ENCODE measurements at regions not wholly inside any gene's neighbourhood (a gene's known extent, or its start where the extent isn't known, plus 50 kb on each side); places are given as distances from the start of the nearest gene placed in this dataset.

DNA sequence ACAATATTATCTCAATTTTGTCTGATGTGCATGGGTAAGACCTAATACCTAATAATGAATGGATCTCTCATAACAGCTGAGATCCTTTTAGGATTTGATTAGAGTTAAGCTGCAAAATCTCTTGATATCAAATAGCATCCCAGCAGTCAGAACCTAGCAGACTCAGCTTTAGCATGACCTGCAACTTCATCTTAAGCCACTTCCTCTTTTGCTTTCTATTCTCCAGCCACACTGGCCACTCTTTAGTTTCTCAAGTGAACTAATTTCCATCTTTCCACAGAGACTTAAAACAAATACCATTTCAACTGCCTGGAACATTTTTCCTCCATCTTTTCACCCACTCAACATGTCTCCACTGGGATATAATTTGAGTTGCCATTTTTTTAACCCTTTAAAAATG lies 1251.6 kb upstream of the ZEB2 start:
- H3K9me3 ChIP-seq (ENCODE audit: control insufficient read depth, insufficient read depth, low read depth, low read length), result no peaks in the 10 kb centered on the region
- no peak overlapping the region for H3K27ac ChIP-seq (ENCODE audit: low read depth, low read length)
- H3K4me1 ChIP-seq (ENCODE audit: control insufficient read depth, insufficient read depth, low read length), result no peaks in the 10 kb centered on the region
- no peak overlapping the region for H3K4me3 ChIP-seq (ENCODE audit: low read depth, low read length)
- H3K9ac ChIP-seq (ENCODE audit: low read length), result no peak overlapping the region
- H3K36me3 ChIP-seq (ENCODE audit: control insufficient read depth, insufficient read depth, low read length), result no peaks in the 10 kb centered on the region
- no peaks in the 10 kb centered on the region for H3K27me3 ChIP-seq (ENCODE audit: control insufficient read depth, insufficient read depth, low read length)

DNA sequence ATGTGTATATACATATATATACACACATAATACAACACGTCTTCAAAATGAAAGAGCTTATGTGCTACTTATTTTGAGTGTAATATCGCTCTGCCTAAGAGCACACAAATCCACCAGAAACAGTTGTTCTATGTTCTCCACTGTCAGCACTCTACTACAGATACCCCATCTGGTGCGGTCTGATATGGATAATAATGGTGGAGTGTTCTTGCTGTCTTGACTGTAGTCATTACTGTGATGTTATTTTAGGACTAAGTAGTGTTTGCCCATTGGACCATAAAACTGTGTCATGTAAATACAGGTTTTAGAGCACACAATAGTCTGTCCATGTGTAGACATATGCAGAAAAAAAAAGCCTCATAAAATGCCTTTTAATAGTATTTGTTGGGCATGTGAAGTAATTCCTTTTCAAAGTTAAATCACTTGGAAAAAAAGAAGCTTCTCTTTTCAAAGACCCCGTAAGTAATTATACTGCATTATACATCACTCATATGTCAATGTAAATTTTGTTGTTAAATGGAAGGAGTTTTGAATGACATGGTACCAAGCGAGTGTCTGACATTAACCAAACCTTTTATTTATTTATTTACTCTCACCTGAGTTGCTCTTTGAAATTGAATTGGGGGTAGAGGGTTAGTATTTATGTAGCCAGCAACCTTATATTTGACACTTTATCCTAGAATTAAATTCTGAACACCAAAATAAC lies 1249.2 kb upstream of the ZEB2 start:
- H3K4me1 ChIP-seq (ENCODE audit: control insufficient read depth, insufficient read depth, low read length), result no peaks in the 10 kb centered on the region

DNA sequence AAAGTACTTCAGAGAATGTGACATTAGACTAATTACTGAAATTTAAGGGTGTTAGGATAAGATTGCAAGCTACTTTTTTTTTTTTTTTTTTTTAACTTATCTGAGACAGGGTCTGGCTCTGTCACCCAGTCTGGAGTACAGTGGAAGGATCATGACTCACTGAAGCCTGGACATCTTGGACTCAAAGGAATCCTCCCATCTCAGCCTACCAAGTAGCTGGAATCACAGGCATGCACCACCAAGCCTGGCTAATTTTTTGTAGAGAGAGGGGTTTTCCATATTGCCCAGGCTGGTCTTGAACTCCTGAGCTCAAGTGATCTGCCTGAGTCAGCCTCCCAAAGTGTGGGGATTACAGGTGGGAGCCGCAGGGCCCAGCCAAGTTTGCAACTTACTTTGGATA lies 1246.0 kb upstream of the ZEB2 start:
- no peak overlapping the region for H3K4me3 ChIP-seq (ENCODE audit: low read depth, low read length)
- H3K36me3 ChIP-seq (ENCODE audit: control insufficient read depth, insufficient read depth, low read length), result no peaks in the 10 kb centered on the region
- H3K9ac ChIP-seq (ENCODE audit: low read length), result no peak overlapping the region
- H3K4me1 ChIP-seq (ENCODE audit: control insufficient read depth, insufficient read depth, low read length), result peaks cover under 1% of the 10 kb centered on the region; the same call in 1 of the 2 replicates
- H3K9me3 ChIP-seq (ENCODE audit: control insufficient read depth, insufficient read depth, low read depth, low read length), result no peaks in the 10 kb centered on the region
- H3K27me3 ChIP-seq (ENCODE audit: control insufficient read depth, insufficient read depth, low read length), result no peaks in the 10 kb centered on the region
- H3K27ac ChIP-seq (ENCODE audit: low read depth, low read length), result no peak overlapping the region

More for the DNA sequence above, 1249.2 kb upstream of the ZEB2 start:
- H3K27ac ChIP-seq (ENCODE audit: low read depth, low read length), result no peak overlapping the region
- H3K4me3 ChIP-seq (ENCODE audit: low read depth, low read length), result no peak overlapping the region
- no peaks in the 10 kb centered on the region for H3K27me3 ChIP-seq (ENCODE audit: control insufficient read depth, insufficient read depth, low read length)
- H3K9ac ChIP-seq (ENCODE audit: low read length), result no peak overlapping the region
- H3K36me3 ChIP-seq (ENCODE audit: control insufficient read depth, insufficient read depth, low read length), result no peaks in the 10 kb centered on the region
- H3K9me3 ChIP-seq (ENCODE audit: control insufficient read depth, insufficient read depth, low read depth, low read length), result no peaks in the 10 kb centered on the region

DNA sequence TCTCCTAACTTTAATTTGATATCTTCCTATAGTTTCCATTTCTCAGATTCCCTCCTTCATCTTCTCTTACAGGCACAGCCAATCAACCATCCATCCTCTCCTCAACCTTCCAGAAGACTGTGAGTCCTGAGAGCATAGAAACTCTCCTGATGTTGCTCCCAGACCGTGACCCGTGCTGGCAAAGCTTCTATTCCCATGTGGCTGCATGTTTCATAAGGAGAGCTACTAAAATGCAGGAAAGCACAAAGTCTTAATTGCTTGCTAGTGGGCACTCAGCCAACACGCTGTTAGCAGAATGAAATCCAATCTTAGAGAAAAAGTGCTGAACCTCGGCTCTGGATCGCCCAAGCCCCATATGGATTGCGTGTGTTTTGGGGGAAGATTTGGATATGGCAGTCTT lies 1244.7 kb upstream of the ZEB2 start:
- Histone ChIP-seq H3K9me3 (ENCODE audit: control insufficient read depth, insufficient read depth, low read depth, low read length) (no peaks in the 10 kb centered on the region), H3K4me1 (ENCODE audit: control insufficient read depth, insufficient read depth, low read length) (peaks cover 7% of the 10 kb centered on the region; the same call in 1 of the 2 replicates), H3K36me3 (ENCODE audit: control insufficient read depth, insufficient read depth, low read length) (no peaks in the 10 kb centered on the region), H3K4me3 (ENCODE audit: low read depth, low read length) (no peak overlapping the region), H3K27ac (ENCODE audit: low read depth, low read length) (no peak overlapping the region), H3K9ac (ENCODE audit: low read length) (no peak overlapping the region), H3K27me3 (ENCODE audit: control insufficient read depth, insufficient read depth, low read length) (no peaks in the 10 kb centered on the region)

DNA sequence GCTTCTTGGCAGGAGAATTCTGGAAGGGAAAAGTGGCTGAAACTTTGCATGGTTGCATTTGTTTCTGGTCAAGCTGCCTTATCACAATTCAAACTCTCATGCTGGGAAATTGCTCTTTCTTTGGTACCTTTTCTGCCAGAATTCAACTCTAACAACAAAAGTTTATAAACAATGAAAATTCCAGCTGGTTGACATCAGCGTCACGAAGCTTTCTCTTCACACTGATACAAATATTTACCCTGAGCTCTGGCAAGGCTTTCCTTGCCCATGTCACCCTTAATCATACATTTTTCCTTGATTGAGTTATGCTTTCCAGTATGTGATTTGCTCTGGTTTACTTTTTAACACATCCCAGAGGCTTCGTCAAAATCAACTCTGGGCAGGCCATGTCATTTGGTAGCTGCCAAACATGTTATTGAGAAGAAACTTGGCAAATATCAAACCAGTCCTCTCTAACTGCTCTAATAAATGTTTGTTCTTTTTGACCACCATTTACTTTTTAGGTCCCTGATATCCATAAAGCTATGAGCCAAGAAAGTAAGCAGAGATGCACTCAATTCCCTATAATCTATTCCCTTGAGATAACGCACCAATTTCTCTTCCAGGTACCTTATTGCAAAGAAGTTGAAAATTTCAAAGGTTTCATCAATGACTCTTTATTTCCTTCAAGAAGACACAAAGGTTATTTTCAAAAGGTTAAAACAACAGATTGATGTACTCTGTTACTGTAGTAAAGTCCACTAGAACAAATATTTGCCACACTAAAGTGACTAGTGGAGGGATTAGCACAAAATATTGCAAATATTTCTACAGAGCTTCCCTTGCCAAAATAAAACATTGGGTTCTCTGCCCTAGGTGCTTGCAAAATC lies 1241.1 kb upstream of the ZEB2 start:
- no peak overlapping the region for H3K27ac ChIP-seq (ENCODE audit: low read depth, low read length)
- no peaks in the 10 kb centered on the region for H3K36me3 ChIP-seq (ENCODE audit: control insufficient read depth, insufficient read depth, low read length)
- no peak overlapping the region for H3K4me3 ChIP-seq (ENCODE audit: low read depth, low read length)
- H3K4me1 ChIP-seq (ENCODE audit: control insufficient read depth, insufficient read depth, low read length), result peaks cover 7% of the 10 kb centered on the region; the same call in 1 of the 2 replicates
- no peaks in the 10 kb centered on the region for H3K9me3 ChIP-seq (ENCODE audit: control insufficient read depth, insufficient read depth, low read depth, low read length)
- H3K27me3 ChIP-seq (ENCODE audit: control insufficient read depth, insufficient read depth, low read length), result no peaks in the 10 kb centered on the region
- no peak overlapping the region for H3K9ac ChIP-seq (ENCODE audit: low read length)

DNA sequence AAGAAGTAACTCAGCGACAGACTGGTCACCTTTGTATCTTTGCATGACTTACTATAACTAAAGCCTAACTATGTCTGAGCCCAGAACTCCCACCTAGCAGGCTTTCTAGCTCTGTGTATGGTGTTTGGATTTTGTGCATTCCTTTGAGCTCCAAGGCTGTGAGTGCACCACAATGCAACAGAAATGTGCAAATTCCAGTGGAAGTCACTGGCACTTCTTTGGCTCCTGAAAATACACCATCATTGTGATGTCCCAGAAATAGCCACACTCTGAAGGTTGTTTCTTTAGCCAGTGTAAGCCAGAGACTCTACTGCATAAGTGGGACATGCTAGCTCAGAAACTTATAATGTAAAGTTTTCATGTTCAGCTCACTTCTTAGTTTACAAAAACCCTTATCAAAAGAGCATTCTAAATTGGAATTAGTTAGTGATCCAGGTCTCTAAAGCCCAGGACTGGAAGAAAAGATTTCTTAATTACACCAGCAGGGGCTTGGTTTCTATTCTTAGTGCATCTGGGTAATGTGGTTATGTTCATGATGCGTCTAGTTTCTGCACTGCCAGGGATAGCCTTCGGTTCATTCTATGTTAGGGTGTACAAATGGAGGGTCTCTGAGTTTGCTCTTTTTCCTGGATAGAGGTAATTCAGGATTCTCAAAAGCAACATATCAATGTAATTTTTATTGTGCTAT lies 1239.5 kb upstream of the ZEB2 start:
- no peak overlapping the region for H3K4me3 ChIP-seq (ENCODE audit: low read depth, low read length)

DNA sequence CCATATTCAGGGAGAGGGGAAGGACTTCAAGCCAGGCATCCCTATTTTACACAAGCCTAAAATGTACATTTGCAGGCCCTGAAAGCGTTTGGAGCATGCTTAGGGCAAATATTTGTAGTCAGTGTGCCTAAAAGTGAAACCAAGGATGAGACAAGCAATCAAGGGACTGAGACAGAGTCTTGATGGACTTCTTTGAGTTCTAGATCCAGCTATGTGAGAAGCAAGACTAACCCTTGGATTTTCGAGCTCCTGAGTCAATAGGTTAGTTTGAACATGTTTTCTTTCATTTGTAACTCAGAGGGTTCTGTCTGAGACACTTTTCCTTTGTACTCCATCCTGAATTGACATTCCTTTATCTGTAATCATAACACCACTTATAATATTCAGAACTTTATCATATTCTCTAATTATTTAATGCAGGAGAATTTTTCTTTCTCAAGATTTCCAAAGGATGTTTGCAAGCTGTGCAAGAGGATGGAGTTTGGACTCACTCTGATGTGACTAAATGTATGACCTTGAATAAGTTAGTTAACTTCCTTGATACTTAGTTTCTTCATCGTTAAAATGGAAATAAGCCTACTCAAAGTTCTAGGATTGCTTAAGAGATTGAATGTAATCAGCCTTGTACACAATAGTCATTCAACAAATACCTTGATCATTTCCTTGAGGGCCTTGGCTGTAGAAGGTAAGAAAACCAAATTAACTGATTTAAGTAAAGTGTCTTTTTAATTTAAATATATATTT lies 1237.8 kb upstream of the ZEB2 start:
- H3K9me3 ChIP-seq (ENCODE audit: control insufficient read depth, insufficient read depth, low read depth, low read length), result no peaks in the 10 kb centered on the region

More for the DNA sequence above, 1239.5 kb upstream of the ZEB2 start:
- Histone ChIP-seq H3K27me3 (ENCODE audit: control insufficient read depth, insufficient read depth, low read length) (no peaks in the 10 kb centered on the region), H3K27ac (ENCODE audit: low read depth, low read length) (no peak overlapping the region), H3K9me3 (ENCODE audit: control insufficient read depth, insufficient read depth, low read depth, low read length) (no peaks in the 10 kb centered on the region), H3K9ac (ENCODE audit: low read length) (no peak overlapping the region), H3K36me3 (ENCODE audit: control insufficient read depth, insufficient read depth, low read length) (no peaks in the 10 kb centered on the region), H3K4me1 (ENCODE audit: control insufficient read depth, insufficient read depth, low read length) (peaks cover 7% of the 10 kb centered on the region; the same call in 1 of the 2 replicates)

DNA sequence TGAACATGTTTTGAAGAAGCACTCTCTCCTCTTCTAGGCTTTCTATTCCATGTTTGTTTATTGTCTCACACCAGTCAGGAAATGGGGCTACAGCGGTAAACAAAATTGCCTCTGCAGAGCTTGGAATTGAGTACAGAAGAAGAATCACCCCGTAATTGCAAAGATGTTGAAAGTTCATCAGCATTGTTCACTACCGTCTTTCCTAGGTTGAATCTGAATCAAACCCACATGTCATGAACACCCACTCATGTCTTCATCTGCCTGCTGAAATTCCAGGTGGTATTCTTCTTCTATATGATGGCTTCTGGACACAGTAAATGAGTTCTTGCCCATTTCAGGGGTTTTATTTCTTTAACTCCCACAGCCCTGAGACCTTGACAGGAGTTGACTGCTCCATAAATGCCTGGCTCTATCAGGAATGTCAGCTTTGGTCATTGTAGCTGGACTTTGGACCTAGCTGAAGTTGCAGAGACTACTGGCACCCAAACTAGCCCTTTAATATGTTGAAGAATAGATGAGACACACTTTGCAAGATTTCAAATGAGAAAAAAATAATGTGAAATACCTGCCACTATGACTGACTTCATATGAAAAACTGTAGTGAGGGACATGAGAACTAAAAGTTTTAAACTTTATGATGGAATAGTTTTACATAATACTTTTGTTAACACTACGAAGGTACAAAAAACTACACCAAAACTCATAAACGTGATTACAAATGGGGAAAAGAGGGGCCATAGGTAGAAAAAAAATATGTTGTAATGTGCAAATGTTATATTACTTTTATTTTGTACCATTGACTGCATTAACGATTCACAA lies 1235.3 kb upstream of the ZEB2 start:
- H3K4me1 ChIP-seq (ENCODE audit: control insufficient read depth, insufficient read depth, low read length), result peaks cover 19% of the 10 kb centered on the region; the same call in 1 of the 2 replicates
- H3K27ac ChIP-seq (ENCODE audit: low read depth, low read length), result no peak overlapping the region
- no peaks in the 10 kb centered on the region for H3K9me3 ChIP-seq (ENCODE audit: control insufficient read depth, insufficient read depth, low read depth, low read length)
- H3K9ac ChIP-seq (ENCODE audit: low read length), result no peak overlapping the region
- no peaks in the 10 kb centered on the region for H3K27me3 ChIP-seq (ENCODE audit: control insufficient read depth, insufficient read depth, low read length)
- no peak overlapping the region for H3K4me3 ChIP-seq (ENCODE audit: low read depth, low read length)
- H3K36me3 ChIP-seq (ENCODE audit: control insufficient read depth, insufficient read depth, low read length), result no peaks in the 10 kb centered on the region

More for the DNA sequence above, 1237.8 kb upstream of the ZEB2 start:
- peaks cover 7% of the 10 kb centered on the region; the same call in 1 of the 2 replicates for H3K4me1 ChIP-seq (ENCODE audit: control insufficient read depth, insufficient read depth, low read length)
- H3K36me3 ChIP-seq (ENCODE audit: control insufficient read depth, insufficient read depth, low read length), result no peaks in the 10 kb centered on the region
- no peaks in the 10 kb centered on the region for H3K27me3 ChIP-seq (ENCODE audit: control insufficient read depth, insufficient read depth, low read length)
- H3K4me3 ChIP-seq (ENCODE audit: low read depth, low read length), result no peak overlapping the region
- no peak overlapping the region for H3K27ac ChIP-seq (ENCODE audit: low read depth, low read length)
- H3K9ac ChIP-seq (ENCODE audit: low read length), result no peak overlapping the region

DNA sequence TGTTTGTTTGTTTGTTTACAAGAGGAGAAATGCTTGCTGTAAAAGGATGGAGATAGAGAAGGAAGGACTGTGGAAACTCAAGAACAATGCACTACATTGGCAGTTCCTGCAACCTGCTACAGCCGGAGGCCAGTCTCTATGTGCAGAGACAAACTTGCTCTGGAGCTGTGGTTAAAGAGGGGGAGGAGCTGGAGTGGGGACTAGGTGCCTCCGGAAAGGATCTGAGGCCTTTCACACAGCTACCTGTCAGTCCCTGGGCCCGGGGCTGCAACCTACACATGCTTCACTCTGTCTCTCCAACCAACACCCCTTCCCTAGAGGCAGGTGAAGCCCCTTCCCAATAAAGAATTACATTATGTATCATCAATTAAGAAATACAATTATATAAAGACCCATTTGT lies 1234.0 kb upstream of the ZEB2 start:
- Histone ChIP-seq H3K9ac (ENCODE audit: low read length) (no peak overlapping the region), H3K9me3 (ENCODE audit: control insufficient read depth, insufficient read depth, low read depth, low read length) (no peaks in the 10 kb centered on the region), H3K36me3 (ENCODE audit: control insufficient read depth, insufficient read depth, low read length) (no peaks in the 10 kb centered on the region), H3K4me3 (ENCODE audit: low read depth, low read length) (no peak overlapping the region), H3K27me3 (ENCODE audit: control insufficient read depth, insufficient read depth, low read length) (no peaks in the 10 kb centered on the region), H3K4me1 (ENCODE audit: control insufficient read depth, insufficient read depth, low read length) (peaks cover 14% of the 10 kb centered on the region; the same call in 1 of the 2 replicates), H3K27ac (ENCODE audit: low read depth, low read length) (no peak overlapping the region)

Data from HUES6 (cell line).